Panc1 (cell line): ENCODE measurements at regions not wholly inside any gene's neighbourhood (a gene's known extent, or its start where the extent isn't known, plus 50 kb on each side); places are given as distances from the start of the nearest gene placed in this dataset.

Experiments
- ATAC-seq: fragments of 200-7000 bp; cut with Tn5 transposase; 2 replicates; pipeline ENCODE4 v1.9.1; 2020; ENCODE audit warnings: mild to moderate bottlenecking, moderate library complexity
- BruUV-seq: library from RNA; stranded (reverse); fragments of 400-500 nt; replicated peaks from 2 replicates; lab custom pipeline; 2021; lab: Mats Ljungman, UMichigan
- CTCF ChIA-PET: fragments of 300-600 bp; sonication (Branson Sonifier 250); formaldehyde crosslinking; loops from one replicate; lab custom pipeline; 2022; ENCODE audit warnings: antibody characterized with exemption; lab: Charles Lee
- POLR2A ChIA-PET: fragments of 300-600 bp; sonication (Branson Sonifier 250); formaldehyde crosslinking; loops from one replicate; lab custom pipeline; 2022; ENCODE audit warnings: antibody characterized with exemption; lab: Charles Lee
- DNase-seq: peaks from one replicate; pipeline ENCODE4 v3.0.0-alpha.2; 2010; ENCODE audit warnings: low read depth, low spot score
- H3K27ac ChIP-seq: 2 replicates; pipeline ENCODE4 v1.5.1; 2011; ENCODE audit warnings: mild to moderate bottlenecking, low read length, inconsistent platforms
- H3K27me3 ChIP-seq: fragments of 200-500 bp; sonication (Bioruptor generic); 2 replicates; pipeline ENCODE4 v1.6.0; 2014; ENCODE audit warnings: low read length, inconsistent platforms; ENCODE audit not compliant: control insufficient read depth, insufficient read depth
- H3K36me3 ChIP-seq: fragments of 200-500 bp; sonication (Bioruptor generic); 2 replicates; pipeline ENCODE4 v1.5.1; 2014; ENCODE audit warnings: inconsistent platforms, mild to moderate bottlenecking, low read length, moderate library complexity; ENCODE audit not compliant: control insufficient read depth, insufficient read depth
- H3K4me1 ChIP-seq: 2 replicates; pipeline ENCODE4 v1.5.1; 2011; ENCODE audit warnings: inconsistent platforms, mild to moderate bottlenecking, low read length, moderate library complexity; ENCODE audit not compliant: control insufficient read depth, insufficient read depth
- H3K4me3 ChIP-seq, 2 experiments: 2 replicates each; pipeline ENCODE4 v1.5.1; 2011 to 2012; ENCODE audit warnings: low read depth in 2 of 2, low read length in 2 of 2, mild to moderate bottlenecking in 2 of 2, inconsistent platforms in 1 of 2, moderate library complexity in 1 of 2
- H3K9me3 ChIP-seq: fragments of 200-500 bp; sonication (Bioruptor generic); 2 replicates; pipeline ENCODE4 v1.5.1; 2014; ENCODE audit warnings: low read depth, mild to moderate bottlenecking, inconsistent platforms, low read length, moderate library complexity; ENCODE audit not compliant: control insufficient read depth, insufficient read depth
- CTCF ChIP-seq: fragments of 450-650 bp; IDR thresholded peaks from 2 replicates; pipeline ENCODE4 v1.5.1; 2017; ENCODE audit warnings: mild to moderate bottlenecking
- POLR2AphosphoS5 ChIP-seq: IDR thresholded peaks from 2 replicates; pipeline ENCODE4 v1.6.1; 2012; ENCODE audit warnings: mild to moderate bottlenecking, low read depth, low read length, moderate library complexity
- REST ChIP-seq, 2 experiments: IDR thresholded peaks; 2 replicates each; pipeline ENCODE4 v1.6.1; 2011 to 2012; ENCODE audit warnings: low read depth in 2 of 2, control low read depth in 1 of 2, low read length in 1 of 2, mild to moderate bottlenecking in 1 of 2, moderate library complexity in 1 of 2; ENCODE audit not compliant: insufficient read depth in 1 of 2
- SIN3A ChIP-seq: IDR thresholded peaks from 2 replicates; pipeline ENCODE4 v1.6.1; 2012; ENCODE audit warnings: low read depth, mild to moderate bottlenecking, low read length, moderate library complexity, borderline replicate concordance; ENCODE audit not compliant: insufficient read depth
- TCF7L2 ChIP-seq: IDR thresholded peaks from 2 replicates; pipeline ENCODE4 v1.6.1; 2011; ENCODE audit warnings: mild to moderate bottlenecking, low read depth, low read length, inconsistent platforms
- in situ Hi-C: cut with HindIII; loops from 2 replicates; pipeline ENCODE4 v1.10.0; 2016; ENCODE audit warnings: low sequenced_read_pairs, low pct_unique_long_range_greater_than_20kb
- intact Hi-C: fragments of 100-400 bp; cut with micrococcal nuclease; formaldehyde crosslinking; loops from one replicate; pipeline ENCODE4 v1.10.0; 2022; ENCODE audit not compliant: unreplicated experiment

- Histone ChIP-seq H3K4me3 (no peak overlapping the region), H3K4me1 (no peaks in the 10 kb centered on the region), H3K27me3 (peaks cover 7% of the 10 kb centered on the region; the same call in 1 of the 2 replicates), H3K9me3 (no peaks in the 10 kb centered on the region), H3K27ac (no peak overlapping the region), H3K36me3 (no peaks in the 10 kb centered on the region)
- no peak for ATAC-seq
- no peak for TF ChIP-seq POLR2AphosphoS5
- no peak for TF ChIP-seq SIN3A
- TF ChIP-seq CTCF: no peak
- no peak for TF ChIP-seq TCF7L2
- no peak for TF ChIP-seq REST (IDR thresholded peaks at IDR 0.05; ENCODE audit: insufficient read depth in 1 of 2, low read depth in 2 of 2, low read length in 1 of 2)
- in situ Hi-C loops (no loop called here), intact Hi-C loops (no loop called here)
- ChIA-PET CTCF (no interaction called here), POLR2A (no interaction called here)
- no peak for DNase-seq
- no TSS peak for BruUV-seq
Observed at GRCh38 chr12:114221957-114222630, 183.8 kb downstream of the TBX5 start.

- no peak overlapping the region for H3K4me3 ChIP-seq
- in situ Hi-C loops: no loop called here
- TF ChIP-seq POLR2AphosphoS5 (no peak), SIN3A (no peak), TCF7L2 (no peak), CTCF (no peak), REST (IDR thresholded peaks at IDR 0.05; ENCODE audit: insufficient read depth in 1 of 2, low read depth in 2 of 2, low read length in 1 of 2) (no peak)
- DNase-seq (no peak), ATAC-seq (no peak)
- BruUV-seq: no TSS peak
- no peaks in the 10 kb centered on the region for H3K9me3 ChIP-seq
- H3K4me1 ChIP-seq: no peaks in the 10 kb centered on the region
- intact Hi-C loops: no loop called here
- H3K27me3 ChIP-seq: peaks cover 7% of the 10 kb centered on the region; the same call in 1 of the 2 replicates
- H3K36me3 ChIP-seq: no peaks in the 10 kb centered on the region
- ChIA-PET CTCF (no interaction called here), POLR2A (no interaction called here)
- H3K27ac ChIP-seq: no peak overlapping the region
Observed at GRCh38 chr12:114221136-114221833, 184.7 kb downstream of the TBX5 start.
